T follicular helper cell (primary cell): ENCODE measurements at regions not wholly inside any gene's neighbourhood (a gene's known extent, or its start where the extent isn't known, plus 50 kb on each side); places are given as distances from the start of the nearest gene placed in this dataset.

Experiments used
- DNase-seq: peaks from one replicate; pipeline ENCODE4 v3.0.0-alpha.2; 2020; ENCODE audit warnings: low read depth

- no peak for DNase-seq
Observed at GRCh38 chr11:128036556-128037093, 550.7 kb downstream of the ETS1 start.

GRCh38 chr11:128036006-128036405, 551.4 kb downstream of the ETS1 start:
- no peak for DNase-seq

GRCh38 chr11:128031538-128032134, 555.7 kb downstream of the ETS1 start:
- peak; percentile 58 for DNase-seq

GRCh38 chr11:128029219-128029722, 558.1 kb downstream of the ETS1 start:
- DNase-seq = no peak

- DNase-seq = no peak
Observed at GRCh38 chr11:128026596-128026995, 560.8 kb downstream of the ETS1 start.

- no peak for DNase-seq
Observed at GRCh38 chr11:128022761-128023160, 564.6 kb downstream of the ETS1 start.

GRCh38 chr11:128022007-128022368, 565.4 kb downstream of the ETS1 start:
- no peak for DNase-seq

GRCh38 chr11:128021349-128022006, 565.9 kb downstream of the ETS1 start:
- DNase-seq = no peak

- no peak for DNase-seq
Observed at GRCh38 chr11:128018692-128019091, 568.7 kb downstream of the ETS1 start.

- DNase-seq = no peak
Observed at GRCh38 chr11:128005562-128005961, 581.8 kb downstream of the ETS1 start.

- no peak for DNase-seq
Observed at GRCh38 chr11:127998421-127998820, 588.9 kb downstream of the ETS1 start.

- DNase-seq = no peak
Observed at GRCh38 chr11:127997594-127997993, 589.8 kb downstream of the ETS1 start.

GRCh38 chr11:127996825-127997224, 590.5 kb downstream of the ETS1 start:
- DNase-seq = no peak

- DNase-seq = no peak
Observed at GRCh38 chr11:127995921-127996320, 591.4 kb downstream of the ETS1 start.

- no peak for DNase-seq
Observed at GRCh38 chr11:127994736-127995135, 592.6 kb downstream of the ETS1 start.

- no peak for DNase-seq
Observed at GRCh38 chr11:127993788-127994187, 593.6 kb downstream of the ETS1 start.

- DNase-seq = no peak
Observed at GRCh38 chr11:127993281-127993680, 594.1 kb downstream of the ETS1 start.

GRCh38 chr11:127986073-127986472, 601.3 kb downstream of the ETS1 start:
- DNase-seq = no peak

GRCh38 chr11:127972816-127973215, 614.5 kb downstream of the ETS1 start:
- DNase-seq = no peak

GRCh38 chr11:127971448-127971847, 615.9 kb downstream of the ETS1 start:
- no peak for DNase-seq

- no peak for DNase-seq
Observed at GRCh38 chr11:127966821-127967220, 620.5 kb downstream of the ETS1 start.

GRCh38 chr11:127965939-127966668, 621.3 kb downstream of the ETS1 start:
- no peak for DNase-seq

GRCh38 chr11:127962416-127962815, 624.9 kb downstream of the ETS1 start:
- DNase-seq = no peak
